HFFc6 (cell line): ENCODE measurements at regions not wholly inside any gene's neighbourhood (a gene's known extent, or its start where the extent isn't known, plus 50 kb on each side); places are given as distances from the start of the nearest gene placed in this dataset.
"Not testable (repeated sequence)": the region's sequence is repeated elsewhere in the genome, so short reads cannot be mapped to it uniquely, and the experiment has no call there.

Experiments used
- DNase-seq: peaks from one replicate; pipeline ENCODE4 v3.0.0-alpha.2; 2018
- H3K27ac Mint-ChIP-seq: 2 replicates; pipeline ENCODE4 v1.8.0; 2020; ENCODE audit warnings: mild to moderate bottlenecking, mixed read lengths
- H3K27me3 Mint-ChIP-seq: 2 replicates; pipeline ENCODE4 v1.8.0; 2021; ENCODE audit warnings: mild to moderate bottlenecking, moderate library complexity, mixed read lengths; ENCODE audit not compliant: insufficient read depth
- H3K36me3 Mint-ChIP-seq: 2 replicates; pipeline ENCODE4 v1.8.0; 2021; ENCODE audit warnings: low read depth, mixed read lengths
- H3K4me1 Mint-ChIP-seq: 2 replicates; pipeline ENCODE4 v1.8.0; 2020; ENCODE audit warnings: low read depth, mixed read lengths
- H3K4me3 Mint-ChIP-seq: 2 replicates; pipeline ENCODE4 v1.8.0; 2020; ENCODE audit warnings: mild to moderate bottlenecking, moderate library complexity, mixed read lengths
- H3K9me3 Mint-ChIP-seq: 2 replicates; pipeline ENCODE4 v1.8.0; 2020; ENCODE audit warnings: mild to moderate bottlenecking, mixed read lengths
- CTCF ChIP-seq: fragments of 200-600 bp; sonication (generic); IDR thresholded peaks from 2 replicates; pipeline ENCODE4 v1.5.0; 2021; ENCODE audit warnings: antibody characterized with exemption, mild to moderate bottlenecking

GRCh38 chr11:33949252-33949913, 57.5 kb upstream of the LMO2 start:
- no peaks in the 10 kb centered on the region for H3K9me3 Mint-ChIP-seq
- no peak overlapping the region for H3K4me3 Mint-ChIP-seq
- peaks cover 26% of the 10 kb centered on the region for H3K27me3 Mint-ChIP-seq
- H3K4me1 Mint-ChIP-seq = no peaks in the 10 kb centered on the region
- H3K27ac Mint-ChIP-seq = no peak overlapping the region
- no peak for DNase-seq
- no peaks in the 10 kb centered on the region for H3K36me3 Mint-ChIP-seq
- TF ChIP-seq CTCF = no peak

- no peak for TF ChIP-seq CTCF
- Mint-ChIP-seq H3K27ac (no peak overlapping the region), H3K4me1 (no peaks in the 10 kb centered on the region), H3K36me3 (no peaks in the 10 kb centered on the region), H3K27me3 (peaks cover 21% of the 10 kb centered on the region), H3K4me3 (no peak overlapping the region), H3K9me3 (no peaks in the 10 kb centered on the region)
- DNase-seq = no peak
Measured at GRCh38 chr11:33948494-33948893, 56.6 kb upstream of the LMO2 start.

GRCh38 chr11:33947918-33948317, 56.0 kb upstream of the LMO2 start:
- peaks cover 21% of the 10 kb centered on the region for H3K27me3 Mint-ChIP-seq
- H3K27ac Mint-ChIP-seq, H3K4me3 Mint-ChIP-seq, H3K4me1 Mint-ChIP-seq, H3K9me3 Mint-ChIP-seq, DNase-seq, H3K36me3 Mint-ChIP-seq: not testable (repeated sequence)

GRCh38 chr11:33946930-33947329, 55.1 kb upstream of the LMO2 start:
- no peak overlapping the region for H3K27ac Mint-ChIP-seq

GRCh38 chr11:33945481-33946268, 53.8 kb upstream of the LMO2 start:
- Mint-ChIP-seq H3K9me3 (no peaks in the 10 kb centered on the region), H3K4me1 (peaks cover 17% of the 10 kb centered on the region), H3K36me3 (no peaks in the 10 kb centered on the region), H3K4me3 (no peak overlapping the region), H3K27me3 (peaks cover 17% of the 10 kb centered on the region), H3K27ac (no peak overlapping the region)
- no peak for DNase-seq
- TF ChIP-seq CTCF = no peak

More at GRCh38 chr11:33946930-33947329, 55.1 kb upstream of the LMO2 start:
- no peak for TF ChIP-seq CTCF
- H3K4me1 Mint-ChIP-seq = peaks cover 9% of the 10 kb centered on the region
- no peaks in the 10 kb centered on the region for H3K9me3 Mint-ChIP-seq
- no peak overlapping the region for H3K4me3 Mint-ChIP-seq
- peaks cover 20% of the 10 kb centered on the region for H3K27me3 Mint-ChIP-seq
- H3K36me3 Mint-ChIP-seq = no peaks in the 10 kb centered on the region
- no peak for DNase-seq

GRCh38 chr11:33944693-33945424, 53.0 kb upstream of the LMO2 start:
- Mint-ChIP-seq H3K27me3 (peaks cover 13% of the 10 kb centered on the region), H3K36me3 (no peaks in the 10 kb centered on the region), H3K9me3 (no peaks in the 10 kb centered on the region), H3K4me3 (no peak overlapping the region), H3K27ac (no peak overlapping the region), H3K4me1 (peaks cover 17% of the 10 kb centered on the region)
- DNase-seq = no peak
- TF ChIP-seq CTCF = no peak
